ENCODE measurements at regions not wholly inside any gene's neighbourhood (a gene's known extent, or its start where the extent isn't known, plus 50 kb on each side); places are given as distances from the start of the nearest gene placed in this dataset.
"Not testable (repeated sequence)": the region's sequence is repeated elsewhere in the genome, so short reads cannot be mapped to it uniquely, and the experiment has no call there.

DNA sequence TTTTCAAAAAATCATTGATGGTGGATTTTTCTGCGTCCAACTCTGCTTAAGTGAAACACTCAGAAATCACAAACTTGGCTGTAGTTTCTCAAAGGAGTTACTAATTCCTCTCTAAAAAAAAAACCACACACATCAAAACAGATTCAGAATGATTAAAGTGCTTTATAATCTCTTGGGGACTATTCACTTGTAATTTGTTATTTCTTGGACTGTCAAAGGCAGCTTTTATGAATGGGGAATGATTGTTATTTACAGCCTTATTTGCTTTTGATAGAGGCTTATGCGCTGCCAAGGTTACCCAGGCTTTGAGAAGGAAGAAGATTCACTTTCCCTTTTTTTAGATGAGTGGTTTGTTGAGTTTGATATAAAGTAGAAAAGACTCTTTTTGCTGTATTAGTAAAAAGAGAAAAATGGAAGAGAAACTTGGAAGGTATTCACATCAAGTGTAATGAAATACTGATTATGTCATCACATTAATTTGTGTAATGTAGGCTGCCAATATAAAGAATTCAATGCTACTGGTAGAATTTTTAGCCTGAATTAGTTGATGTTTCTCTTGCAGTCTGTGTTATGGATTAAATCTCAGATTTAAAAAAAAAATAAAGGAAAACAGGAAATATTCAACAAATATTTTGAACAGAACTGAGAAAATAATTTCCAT, 381.0 kb upstream of the SASH1 start:
- H3K79me2 ChIP-seq (ENCODE audit: control insufficient read depth, insufficient read depth, low read length, unreplicated experiment) = no peaks in the 10 kb centered on the region
- H3K27me3 ChIP-seq (ENCODE audit: insufficient read depth, low read length) = no peaks in the 10 kb centered on the region
- no peaks in the 10 kb centered on the region for H3K4me1 ChIP-seq (ENCODE audit: control insufficient read depth, insufficient read depth, low read length, unreplicated experiment)
- H3K4me3 ChIP-seq (ENCODE audit: low read depth, low read length) = no peak overlapping the region
- H2AFZ ChIP-seq (ENCODE audit: low read length, unreplicated experiment) = no peak overlapping the region
- H3K36me3 ChIP-seq (ENCODE audit: insufficient read depth, low read length) = no peaks in the 10 kb centered on the region
- no peak overlapping the region for H3K27ac ChIP-seq (ENCODE audit: low read depth, low read length)

DNA sequence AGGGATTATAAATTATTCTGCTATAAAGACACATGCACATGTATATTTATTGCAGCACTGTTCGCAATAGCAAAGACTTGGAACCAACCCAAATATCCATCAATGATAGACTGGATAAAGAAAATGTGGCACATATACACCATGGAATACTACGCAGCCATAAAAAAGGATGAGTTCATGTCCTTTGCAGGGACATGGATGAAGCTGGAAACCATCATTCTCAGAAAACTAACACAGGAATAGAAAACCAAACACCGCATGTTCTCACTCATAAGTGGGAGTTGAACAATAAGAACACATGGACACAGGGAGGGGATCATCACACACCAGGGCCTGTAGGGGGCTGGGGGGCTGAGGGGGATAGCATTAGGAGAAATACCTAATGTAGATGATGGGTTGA, 377.2 kb upstream of the SASH1 start:
- not testable (repeated sequence) for H2AFZ ChIP-seq (ENCODE audit: low read length, unreplicated experiment); H3K36me3 ChIP-seq (ENCODE audit: insufficient read depth, low read length); H3K79me2 ChIP-seq (ENCODE audit: control insufficient read depth, insufficient read depth, low read length, unreplicated experiment); H3K27me3 ChIP-seq (ENCODE audit: insufficient read depth, low read length); H3K4me1 ChIP-seq (ENCODE audit: control insufficient read depth, insufficient read depth, low read length, unreplicated experiment); H3K27ac ChIP-seq (ENCODE audit: low read depth, low read length); H3K4me3 ChIP-seq (ENCODE audit: low read depth, low read length)

DNA sequence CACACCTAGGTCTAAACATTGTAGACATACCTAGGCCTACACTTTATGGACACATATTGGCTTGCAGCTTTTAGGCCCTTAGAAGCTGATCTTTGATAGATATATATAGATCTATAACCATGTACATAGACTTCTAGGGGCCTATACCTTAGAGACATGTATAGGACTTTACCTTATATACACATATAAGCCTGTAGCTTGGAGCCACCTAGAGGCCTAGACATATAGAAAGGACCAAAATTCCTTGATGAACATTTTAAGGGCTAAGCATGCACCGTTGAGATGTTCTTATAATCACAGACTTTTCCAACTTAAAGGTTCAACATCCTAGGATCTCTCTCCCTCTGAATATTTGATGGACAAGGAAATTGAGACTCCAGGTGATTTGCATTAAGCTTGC, 371.7 kb upstream of the SASH1 start:
- peaks cover 6% of the 10 kb centered on the region for H3K4me1 ChIP-seq (ENCODE audit: control insufficient read depth, insufficient read depth, low read length, unreplicated experiment)
- no peak overlapping the region for H3K27ac ChIP-seq (ENCODE audit: low read depth, low read length)
- H3K36me3 ChIP-seq (ENCODE audit: insufficient read depth, low read length) = no peaks in the 10 kb centered on the region
- no peaks in the 10 kb centered on the region for H3K27me3 ChIP-seq (ENCODE audit: insufficient read depth, low read length)
- H3K79me2 ChIP-seq (ENCODE audit: control insufficient read depth, insufficient read depth, low read length, unreplicated experiment) = no peaks in the 10 kb centered on the region
- H3K4me3 ChIP-seq (ENCODE audit: low read depth, low read length) = no peak overlapping the region
- H2AFZ ChIP-seq (ENCODE audit: low read length, unreplicated experiment) = no peak overlapping the region

DNA sequence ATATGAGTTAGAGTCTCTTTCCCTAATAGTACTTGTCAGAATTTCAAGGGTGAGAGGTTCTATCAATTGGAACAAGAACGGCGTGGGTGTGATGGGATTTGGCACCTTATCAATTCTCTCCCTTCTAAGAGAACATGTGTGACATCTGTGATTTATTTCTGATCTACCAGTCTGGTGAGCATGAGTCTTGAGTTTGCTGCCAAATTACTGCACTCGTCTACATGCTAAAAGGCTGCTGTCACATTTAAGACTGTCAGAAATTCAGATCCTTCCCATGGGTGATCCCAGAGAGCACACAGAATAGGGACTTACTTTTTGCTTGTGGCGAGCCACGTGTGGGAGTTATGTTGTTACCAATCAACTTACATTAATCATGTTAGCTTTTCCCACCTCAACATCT, 370.2 kb upstream of the SASH1 start:
- no peak overlapping the region for H2AFZ ChIP-seq (ENCODE audit: low read length, unreplicated experiment)
- no peaks in the 10 kb centered on the region for H3K36me3 ChIP-seq (ENCODE audit: insufficient read depth, low read length)
- H3K79me2 ChIP-seq (ENCODE audit: control insufficient read depth, insufficient read depth, low read length, unreplicated experiment) = no peaks in the 10 kb centered on the region
- no peak overlapping the region for H3K4me3 ChIP-seq (ENCODE audit: low read depth, low read length)
- no peak overlapping the region for H3K27ac ChIP-seq (ENCODE audit: low read depth, low read length)
- H3K27me3 ChIP-seq (ENCODE audit: insufficient read depth, low read length) = 0 out of 2 replicates have a peak, but pooled peaks cover 3% of the 10 kb centered on the region
- H3K4me1 ChIP-seq (ENCODE audit: control insufficient read depth, insufficient read depth, low read length, unreplicated experiment) = peaks cover 6% of the 10 kb centered on the region

DNA sequence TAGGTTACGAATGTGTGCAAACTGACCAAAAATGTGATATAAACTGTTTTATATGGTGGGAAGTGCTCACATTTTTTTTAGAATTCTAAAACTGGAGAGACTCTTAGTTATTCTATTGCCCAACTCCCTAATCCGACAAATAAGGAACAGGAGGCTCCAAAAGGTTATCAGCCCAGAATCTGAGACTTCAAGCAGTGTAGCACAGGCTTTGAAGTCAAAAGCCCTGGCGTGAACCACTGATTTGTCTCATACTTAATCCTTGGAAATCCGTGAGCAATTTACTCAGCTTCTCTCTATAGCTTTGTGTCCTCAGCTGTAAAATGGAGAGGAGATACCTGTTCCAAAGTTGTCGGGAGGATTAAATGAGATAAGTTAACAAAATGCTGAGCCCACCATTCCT, 368.8 kb upstream of the SASH1 start:
- no peak overlapping the region for H3K27ac ChIP-seq (ENCODE audit: low read depth, low read length)
- no peaks in the 10 kb centered on the region for H3K79me2 ChIP-seq (ENCODE audit: control insufficient read depth, insufficient read depth, low read length, unreplicated experiment)
- no peak overlapping the region for H3K4me3 ChIP-seq (ENCODE audit: low read depth, low read length)
- peaks cover 6% of the 10 kb centered on the region for H3K4me1 ChIP-seq (ENCODE audit: control insufficient read depth, insufficient read depth, low read length, unreplicated experiment)
- H3K27me3 ChIP-seq (ENCODE audit: insufficient read depth, low read length) = peaks cover 3% of the 10 kb centered on the region; the same call in 1 of the 2 replicates
- H3K36me3 ChIP-seq (ENCODE audit: insufficient read depth, low read length) = no peaks in the 10 kb centered on the region
- no peak overlapping the region for H2AFZ ChIP-seq (ENCODE audit: low read length, unreplicated experiment)

DNA sequence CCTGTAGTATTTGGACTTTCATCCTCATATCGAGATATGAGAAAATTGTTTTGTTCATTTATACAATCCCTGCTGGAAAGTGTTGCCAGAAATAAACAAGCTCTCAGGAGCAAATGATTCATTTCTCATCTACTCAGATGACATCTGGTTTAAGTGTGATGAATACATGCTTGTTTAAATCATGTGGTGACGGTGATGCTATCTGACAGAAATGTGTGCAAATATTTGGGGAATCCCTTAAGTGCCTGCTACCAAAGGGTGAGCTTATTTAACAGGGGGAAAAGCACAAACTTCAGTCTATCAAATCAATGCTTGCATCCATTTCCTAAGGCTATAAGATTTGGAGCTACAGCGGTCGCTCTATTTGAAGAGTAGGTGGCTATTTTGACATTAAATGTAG, 368.3 kb upstream of the SASH1 start:
- no peak overlapping the region for H3K27ac ChIP-seq (ENCODE audit: low read depth, low read length)
- peaks cover 6% of the 10 kb centered on the region for H3K4me1 ChIP-seq (ENCODE audit: control insufficient read depth, insufficient read depth, low read length, unreplicated experiment)
- no peak overlapping the region for H2AFZ ChIP-seq (ENCODE audit: low read length, unreplicated experiment)
- H3K27me3 ChIP-seq (ENCODE audit: insufficient read depth, low read length) = peaks cover 7% of the 10 kb centered on the region; the same call in 1 of the 2 replicates
- no peaks in the 10 kb centered on the region for H3K36me3 ChIP-seq (ENCODE audit: insufficient read depth, low read length)
- H3K4me3 ChIP-seq (ENCODE audit: low read depth, low read length) = no peak overlapping the region
- H3K79me2 ChIP-seq (ENCODE audit: control insufficient read depth, insufficient read depth, low read length, unreplicated experiment) = no peaks in the 10 kb centered on the region

DNA sequence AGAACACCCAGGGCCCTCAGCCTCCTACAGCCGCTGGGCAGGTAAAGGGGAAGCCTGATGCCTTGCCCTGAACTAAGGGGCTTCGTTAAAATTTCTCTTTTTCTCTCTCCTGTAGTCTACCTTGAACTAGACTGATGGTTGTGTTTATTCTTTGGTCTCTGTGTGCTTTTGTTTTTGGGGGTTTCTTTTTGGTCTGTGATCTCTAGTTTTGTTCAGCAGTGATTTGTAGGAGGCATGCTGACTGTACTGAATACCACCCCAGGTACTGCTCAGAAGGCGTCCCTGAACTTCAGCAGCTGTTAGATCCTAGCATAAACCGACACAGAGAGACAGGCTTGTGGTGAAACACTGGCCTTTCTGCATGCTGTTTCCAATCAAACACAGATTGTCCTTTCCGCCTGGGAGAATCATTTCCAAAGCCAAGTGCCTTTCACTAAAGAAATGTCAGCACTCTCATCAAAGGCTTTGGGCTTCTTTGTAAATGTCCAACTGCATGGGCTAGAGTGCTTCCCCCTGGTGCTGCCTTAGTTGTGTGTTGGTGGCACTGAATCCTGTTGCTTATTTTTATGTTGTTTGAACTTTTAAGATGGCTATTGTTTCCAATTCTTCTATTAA, 364.7 kb upstream of the SASH1 start:
- no peak overlapping the region for H3K27ac ChIP-seq (ENCODE audit: low read depth, low read length)
- H3K79me2 ChIP-seq (ENCODE audit: control insufficient read depth, insufficient read depth, low read length, unreplicated experiment) = no peaks in the 10 kb centered on the region
- no peaks in the 10 kb centered on the region for H3K36me3 ChIP-seq (ENCODE audit: insufficient read depth, low read length)
- no peak overlapping the region for H3K4me3 ChIP-seq (ENCODE audit: low read depth, low read length)
- no peak overlapping the region for H2AFZ ChIP-seq (ENCODE audit: low read length, unreplicated experiment)
- peaks cover 6% of the 10 kb centered on the region for H3K4me1 ChIP-seq (ENCODE audit: control insufficient read depth, insufficient read depth, low read length, unreplicated experiment)
- H3K27me3 ChIP-seq (ENCODE audit: insufficient read depth, low read length) = peaks cover 7% of the 10 kb centered on the region; the same call in 1 of the 2 replicates

DNA sequence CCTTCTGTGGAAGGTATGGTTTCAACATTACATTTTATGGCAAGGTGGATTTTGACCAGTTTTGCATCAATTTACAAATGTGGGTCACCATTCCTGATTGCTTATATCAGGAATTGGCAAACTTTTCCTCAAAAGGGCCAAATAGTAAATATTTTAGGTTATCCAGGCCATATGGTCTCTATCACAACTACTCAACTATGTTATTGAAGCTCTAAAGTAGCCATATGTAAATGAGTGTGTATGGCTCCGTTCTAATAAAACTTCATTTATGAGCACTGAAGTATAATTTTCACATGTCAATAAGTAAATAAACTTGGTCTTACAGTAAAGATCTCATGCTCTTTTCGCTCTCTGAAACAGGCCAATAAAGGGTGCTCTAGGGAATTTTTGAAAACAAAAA, 362.7 kb upstream of the SASH1 start:
- H3K4me3 ChIP-seq (ENCODE audit: low read depth, low read length) = no peak overlapping the region
- H3K4me1 ChIP-seq (ENCODE audit: control insufficient read depth, insufficient read depth, low read length, unreplicated experiment) = peaks cover under 1% of the 10 kb centered on the region
- H3K27me3 ChIP-seq (ENCODE audit: insufficient read depth, low read length) = peaks cover 8% of the 10 kb centered on the region; the same call in 1 of the 2 replicates
- no peaks in the 10 kb centered on the region for H3K79me2 ChIP-seq (ENCODE audit: control insufficient read depth, insufficient read depth, low read length, unreplicated experiment)
- no peak overlapping the region for H3K27ac ChIP-seq (ENCODE audit: low read depth, low read length)
- H2AFZ ChIP-seq (ENCODE audit: low read length, unreplicated experiment) = no peak overlapping the region
- no peaks in the 10 kb centered on the region for H3K36me3 ChIP-seq (ENCODE audit: insufficient read depth, low read length)

DNA sequence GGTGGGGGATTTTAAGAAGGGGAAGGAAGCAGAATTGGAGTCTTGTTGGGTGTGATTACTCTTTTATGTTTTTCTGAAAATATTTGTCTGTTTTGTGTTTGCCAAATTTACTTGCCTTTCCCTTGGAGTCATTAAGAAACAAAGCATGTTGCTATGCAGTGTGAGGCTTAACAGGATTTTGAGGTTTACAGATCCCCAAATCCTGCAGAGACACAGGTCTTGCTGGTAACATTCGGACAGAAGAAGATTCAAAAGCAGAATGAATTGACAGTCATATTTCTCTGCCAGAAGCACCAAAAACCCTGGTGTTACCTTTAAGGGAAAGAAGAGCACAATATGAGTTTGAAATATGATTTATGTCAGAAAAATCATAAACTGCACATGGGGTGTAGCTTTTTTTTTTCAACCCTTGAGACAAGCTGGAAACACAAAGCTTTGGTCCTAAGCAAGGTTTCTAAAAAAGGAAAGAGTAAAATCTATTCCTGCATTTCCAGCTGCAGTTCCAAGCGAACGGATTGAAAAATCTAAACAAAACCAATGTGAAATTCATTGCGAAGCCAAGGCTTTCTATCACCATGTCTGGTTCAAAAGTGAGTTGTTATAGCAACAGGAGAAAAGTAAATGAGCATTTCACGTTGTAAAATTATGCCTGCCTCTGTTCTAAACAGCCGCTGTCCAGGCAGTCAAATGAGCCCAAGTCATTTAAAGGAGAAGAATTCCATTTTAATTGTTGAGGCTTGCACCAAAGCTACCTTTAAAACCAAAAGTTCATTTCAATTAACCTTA, 358.9 kb upstream of the SASH1 start:
- Histone ChIP-seq H2AFZ (ENCODE audit: low read length, unreplicated experiment) (no peak overlapping the region), H3K79me2 (ENCODE audit: control insufficient read depth, insufficient read depth, low read length, unreplicated experiment) (no peaks in the 10 kb centered on the region), H3K4me1 (ENCODE audit: control insufficient read depth, insufficient read depth, low read length, unreplicated experiment) (no peaks in the 10 kb centered on the region), H3K36me3 (ENCODE audit: insufficient read depth, low read length) (no peaks in the 10 kb centered on the region), H3K27ac (ENCODE audit: low read depth, low read length) (no peak overlapping the region), H3K27me3 (ENCODE audit: insufficient read depth, low read length) (peaks cover 9% of the 10 kb centered on the region; the same call in 1 of the 2 replicates), H3K4me3 (ENCODE audit: low read depth, low read length) (no peak overlapping the region)

GRCh38 chr6:147986846-147987245, 355.8 kb upstream of the SASH1 start:
- no peaks in the 10 kb centered on the region for H3K79me2 ChIP-seq (ENCODE audit: control insufficient read depth, insufficient read depth, low read length, unreplicated experiment)
- H3K4me1 ChIP-seq (ENCODE audit: control insufficient read depth, insufficient read depth, low read length, unreplicated experiment) = no peaks in the 10 kb centered on the region
- no peaks in the 10 kb centered on the region for H3K36me3 ChIP-seq (ENCODE audit: insufficient read depth, low read length)
- no peak overlapping the region for H3K4me3 ChIP-seq (ENCODE audit: low read depth, low read length)
- no peak overlapping the region for H3K27ac ChIP-seq (ENCODE audit: low read depth, low read length)
- H2AFZ ChIP-seq (ENCODE audit: low read length, unreplicated experiment) = no peak overlapping the region
- peaks cover 5% of the 10 kb centered on the region; the same call in 1 of the 2 replicates for H3K27me3 ChIP-seq (ENCODE audit: insufficient read depth, low read length)

All from ACC112 (cell line).